ENCODE measurements at regions not wholly inside any gene's neighbourhood (a gene's known extent, or its start where the extent isn't known, plus 50 kb on each side); places are given as distances from the start of the nearest gene placed in this dataset.
"Not testable (repeated sequence)": the region's sequence is repeated elsewhere in the genome, so short reads cannot be mapped to it uniquely, and the experiment has no call there.

DNA sequence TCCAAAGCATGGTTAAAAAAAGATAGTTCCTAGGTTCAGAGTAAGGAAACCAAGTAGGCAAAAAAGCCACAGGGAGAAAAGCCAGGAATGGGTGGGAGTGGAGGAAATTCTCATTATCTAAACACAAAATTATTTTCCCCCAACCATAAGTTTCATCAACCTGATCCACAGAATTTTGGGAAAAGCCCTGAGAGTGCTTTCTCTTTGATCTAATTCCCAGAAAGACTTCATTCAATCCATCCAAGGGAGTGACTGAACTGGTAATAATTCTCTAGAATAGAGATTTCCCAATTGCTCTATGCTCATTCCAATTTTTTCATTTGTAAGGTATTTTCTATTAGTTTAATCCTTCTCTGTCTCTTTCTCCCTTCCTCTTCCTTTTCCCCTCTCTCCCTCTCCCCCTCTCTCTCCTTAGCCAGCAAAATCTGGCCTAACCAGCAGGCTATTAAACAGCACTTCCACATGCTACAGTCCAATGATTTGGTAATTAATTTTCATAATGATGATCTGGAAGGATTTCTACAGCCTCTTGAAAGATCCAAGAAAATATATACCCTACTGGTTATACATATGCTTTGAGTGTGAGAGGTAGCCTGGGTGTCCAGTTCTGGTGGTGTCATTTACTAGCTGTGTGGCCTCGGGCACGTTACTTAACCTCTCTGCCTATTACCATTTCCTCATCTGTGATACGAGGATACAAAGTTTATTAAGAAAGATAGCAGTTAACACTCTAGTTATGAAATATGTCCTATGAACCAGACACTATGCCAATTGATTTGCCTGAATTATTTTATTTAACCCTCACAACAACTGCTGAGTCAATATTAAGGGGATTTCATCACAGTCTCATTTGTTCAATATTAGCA, 251.5 kb upstream of the RASGEF1B start:
- no peak for DNase-seq (ENCODE audit: low spot score)

DNA sequence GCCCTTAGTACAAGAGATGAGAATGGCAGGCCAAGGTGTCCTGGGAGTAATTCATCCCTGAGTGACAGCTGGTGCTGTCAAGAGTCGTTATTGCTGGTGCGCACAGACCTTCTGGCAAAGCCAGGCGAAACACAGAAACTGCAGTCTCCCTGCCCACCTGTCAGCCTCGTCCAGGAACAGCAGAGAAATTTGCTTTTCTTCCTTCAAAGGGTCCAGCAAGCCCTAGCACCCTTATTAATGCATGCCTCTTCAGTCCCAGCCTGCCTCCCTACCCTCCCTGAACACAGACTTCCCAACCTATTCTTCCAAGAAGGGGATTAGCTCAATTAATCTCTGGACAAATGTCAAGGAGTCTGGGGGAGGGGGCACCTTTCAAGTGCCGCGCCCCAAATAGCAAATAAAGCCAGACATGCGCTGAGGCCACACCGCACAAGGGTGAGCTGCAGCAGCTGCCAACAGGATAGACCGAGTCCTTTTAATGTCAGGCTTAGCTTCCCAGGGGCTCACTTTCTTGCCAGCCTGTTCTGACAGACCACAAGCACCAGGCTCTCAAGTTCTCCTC, 250.7 kb upstream of the RASGEF1B start:
- no peak for DNase-seq (ENCODE audit: low spot score)

DNA sequence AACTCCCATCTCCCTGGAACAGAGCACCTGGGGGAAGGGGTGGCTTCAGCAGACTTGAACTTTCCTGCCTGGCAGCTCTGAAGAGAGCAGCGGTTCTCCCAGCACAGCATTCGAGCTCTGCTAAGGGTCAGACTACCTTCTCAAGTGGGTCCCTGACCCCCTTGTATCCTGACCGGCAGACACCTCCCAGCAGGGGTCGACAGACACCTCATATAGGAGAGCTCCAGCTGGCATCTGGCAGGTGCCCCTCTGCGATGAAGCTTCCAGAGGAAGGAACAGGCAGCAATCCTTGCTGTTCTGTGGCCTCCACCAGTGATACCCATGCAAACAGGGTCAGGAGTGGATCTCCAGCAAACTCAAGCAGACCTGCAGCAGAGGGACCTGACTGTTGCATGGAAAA, 244.1 kb upstream of the RASGEF1B start:
- no peak for DNase-seq (ENCODE audit: low spot score)

DNA sequence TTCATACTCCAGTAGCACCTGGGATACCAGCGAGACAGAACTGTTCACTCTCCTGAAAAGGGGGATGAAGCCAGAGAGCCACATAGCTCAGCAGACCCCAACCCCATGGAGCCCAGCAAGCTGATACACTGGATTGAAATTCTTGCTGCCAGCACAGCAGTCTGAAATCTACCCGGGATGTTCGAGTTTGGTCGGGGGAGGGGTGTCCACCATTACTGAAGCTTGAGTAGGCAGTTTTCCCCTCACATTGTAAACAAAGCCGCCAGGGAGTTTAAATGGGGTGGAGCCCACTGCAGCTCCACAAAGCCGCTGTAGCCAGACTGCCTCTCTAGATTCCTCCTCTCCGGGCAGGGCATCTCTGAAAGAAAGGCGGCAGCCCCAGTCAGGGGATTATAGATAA, 243.7 kb upstream of the RASGEF1B start:
- DNase-seq (ENCODE audit: low spot score): not testable (repeated sequence)

DNA sequence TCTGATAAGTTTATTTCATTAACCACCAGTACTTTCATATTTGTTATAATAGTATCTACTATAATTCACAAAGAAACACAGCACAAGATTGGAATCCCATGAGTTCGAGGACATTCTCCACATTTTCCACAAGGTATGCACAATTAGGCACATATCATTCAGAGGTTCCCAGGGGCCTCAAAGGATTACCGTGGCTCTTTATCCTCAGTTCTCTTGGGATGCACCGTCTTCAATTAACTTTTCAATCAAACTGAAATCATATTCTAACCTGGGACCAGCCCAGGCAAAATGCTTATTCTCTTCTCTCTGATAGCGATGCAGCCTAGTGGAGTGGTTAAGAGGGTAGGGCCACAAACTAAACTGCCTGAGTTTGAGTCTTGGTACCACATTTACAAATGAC, 242.6 kb upstream of the RASGEF1B start:
- no peak for DNase-seq (ENCODE audit: low spot score)

DNA sequence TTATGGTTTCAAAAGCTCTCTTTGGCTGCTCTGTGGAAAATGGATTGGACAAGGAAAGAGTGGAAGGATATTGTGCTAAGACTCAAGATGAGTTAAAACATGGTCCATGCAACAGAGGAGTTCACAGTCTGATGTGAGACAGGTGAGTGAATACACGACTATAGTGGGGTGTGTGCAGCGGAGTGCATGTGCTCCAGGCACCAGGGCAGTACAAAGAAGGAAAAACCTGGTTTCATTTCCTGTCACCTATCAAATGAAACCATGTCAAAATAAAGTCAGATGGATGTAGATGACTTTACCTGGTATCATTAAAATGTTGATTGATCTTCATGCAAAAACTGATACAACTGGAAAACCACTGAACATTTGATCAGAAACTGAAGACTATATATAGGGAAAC, 241.0 kb upstream of the RASGEF1B start:
- DNase-seq (ENCODE audit: low spot score): no peak

DNA sequence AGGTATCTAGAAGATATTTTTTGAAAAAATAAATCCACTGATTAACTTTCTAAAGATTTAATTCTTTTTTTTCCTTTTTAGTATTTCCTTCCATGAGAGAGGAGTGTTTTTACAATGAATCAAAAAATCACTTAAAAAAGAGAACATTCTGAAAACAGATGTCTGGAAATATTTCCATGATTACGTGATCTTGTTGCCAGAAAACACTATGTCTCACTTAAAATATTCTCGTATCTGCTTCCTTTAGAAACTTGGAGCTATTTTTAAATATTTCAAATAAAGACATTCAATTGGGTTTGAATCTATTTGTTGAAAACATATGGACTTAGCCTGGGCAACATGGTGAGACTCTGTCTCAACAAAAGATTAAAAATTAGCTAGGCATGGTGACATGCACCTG, 232.8 kb upstream of the RASGEF1B start:
- DNase-seq (ENCODE audit: low spot score): no peak

DNA sequence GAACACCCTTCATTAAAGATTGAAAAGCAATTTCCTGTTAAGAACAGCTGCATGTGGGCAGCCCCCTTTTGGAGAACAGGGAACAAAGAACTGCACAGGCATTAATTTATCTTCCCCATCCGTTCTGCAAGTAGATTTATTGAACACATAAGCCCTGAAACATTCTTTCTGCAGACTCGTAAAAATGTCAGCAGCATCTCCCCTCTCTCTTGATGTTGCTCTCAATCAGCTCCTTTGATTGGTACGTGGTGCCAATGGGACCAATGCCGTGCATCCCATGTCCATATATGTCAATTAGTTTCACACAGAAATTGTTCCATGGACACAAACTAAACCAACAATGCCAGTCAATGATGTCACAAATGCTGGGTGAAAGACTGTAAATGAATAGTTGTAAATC, 228.5 kb upstream of the RASGEF1B start:
- no peak for DNase-seq (ENCODE audit: low spot score)

DNA sequence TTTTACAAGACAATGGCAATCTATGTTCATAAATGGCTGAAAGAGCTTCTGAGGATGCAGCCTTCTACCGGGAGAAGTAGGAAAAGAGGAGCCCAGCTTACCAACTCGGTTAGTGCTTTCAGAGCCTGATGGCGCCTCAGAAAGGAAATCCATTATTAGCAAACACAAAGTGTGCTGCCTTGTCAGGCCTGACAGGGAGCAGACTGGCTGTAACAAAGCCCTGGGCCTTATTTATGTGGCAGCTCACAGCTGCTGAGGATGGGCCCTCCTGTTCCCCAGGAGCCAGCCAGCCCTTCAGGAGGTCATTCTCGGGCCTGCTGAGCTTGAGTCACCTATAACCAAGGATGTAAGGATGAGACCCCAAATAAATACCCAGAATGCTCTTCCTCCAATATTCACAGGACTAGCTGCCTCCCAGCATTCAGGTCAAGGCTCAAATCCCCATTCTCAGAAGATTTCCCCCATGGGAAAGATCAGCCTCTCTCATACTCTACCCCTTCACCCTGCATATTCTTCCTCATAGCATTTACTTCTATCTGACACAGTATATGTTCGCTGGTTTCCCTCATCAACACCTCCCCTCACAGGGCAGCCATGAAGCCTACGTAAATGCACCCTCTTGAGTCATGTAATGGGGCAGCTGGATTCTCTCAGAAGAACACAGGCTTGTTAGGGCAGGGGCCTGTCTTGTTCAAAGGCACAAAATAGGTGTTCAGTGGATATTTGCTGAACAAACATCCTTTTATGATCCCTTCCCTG, 227.0 kb upstream of the RASGEF1B start:
- no peak for DNase-seq (ENCODE audit: low spot score)

DNA sequence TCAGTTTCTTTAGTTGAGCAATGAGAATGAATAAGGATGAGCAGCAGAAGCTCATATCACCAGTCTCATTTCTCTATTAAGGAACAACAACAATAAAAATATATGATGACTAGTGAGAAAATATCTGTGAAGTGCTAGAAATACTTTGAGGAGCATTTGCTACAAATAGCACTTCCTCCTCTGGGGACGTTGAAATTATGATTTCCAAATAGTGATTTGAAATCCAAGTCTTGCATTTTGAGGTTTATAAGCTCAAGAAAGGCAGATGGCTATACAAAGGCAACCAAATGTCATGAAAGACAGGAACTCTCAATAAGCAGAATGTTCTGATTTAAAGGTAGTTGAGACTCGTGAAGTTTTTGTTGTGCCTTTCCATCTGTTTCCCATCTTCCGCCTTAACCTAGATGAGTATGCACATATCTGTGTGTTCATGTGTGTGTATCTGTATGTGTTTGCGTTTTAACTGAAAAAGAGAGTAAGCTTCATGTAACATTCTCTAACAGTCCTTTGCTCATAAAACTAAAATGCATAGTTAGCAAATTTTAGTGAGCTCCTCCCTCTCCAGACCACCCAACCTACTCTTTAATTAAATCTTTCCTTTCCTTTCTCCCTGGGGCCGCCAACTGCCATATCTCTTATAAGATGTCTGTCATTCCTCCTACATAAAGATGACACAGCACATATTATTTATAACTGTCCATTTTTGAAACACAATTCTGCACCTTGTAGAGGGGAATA, 222.6 kb upstream of the RASGEF1B start:
- DNase-seq (ENCODE audit: low spot score): no peak

DNA sequence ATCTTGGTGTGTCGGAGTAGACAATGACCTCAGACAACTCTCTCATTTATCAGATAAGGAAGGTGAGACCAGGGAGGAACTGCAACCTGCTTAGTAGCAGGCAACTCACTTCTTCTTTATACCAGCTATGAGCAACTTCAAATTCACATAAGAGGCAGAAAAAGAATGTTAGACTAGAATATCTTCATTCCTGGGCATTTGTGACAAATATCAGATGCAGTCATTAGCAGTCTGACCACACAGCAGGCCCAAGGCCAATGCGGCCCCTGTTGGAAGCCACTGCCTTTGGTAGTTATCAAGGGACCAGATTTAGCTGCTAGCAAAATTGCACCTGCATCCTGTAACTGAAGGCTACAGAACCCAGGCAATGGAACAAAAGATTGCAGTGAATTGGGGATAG, 219.2 kb upstream of the RASGEF1B start:
- no peak for DNase-seq (ENCODE audit: low spot score)

DNA sequence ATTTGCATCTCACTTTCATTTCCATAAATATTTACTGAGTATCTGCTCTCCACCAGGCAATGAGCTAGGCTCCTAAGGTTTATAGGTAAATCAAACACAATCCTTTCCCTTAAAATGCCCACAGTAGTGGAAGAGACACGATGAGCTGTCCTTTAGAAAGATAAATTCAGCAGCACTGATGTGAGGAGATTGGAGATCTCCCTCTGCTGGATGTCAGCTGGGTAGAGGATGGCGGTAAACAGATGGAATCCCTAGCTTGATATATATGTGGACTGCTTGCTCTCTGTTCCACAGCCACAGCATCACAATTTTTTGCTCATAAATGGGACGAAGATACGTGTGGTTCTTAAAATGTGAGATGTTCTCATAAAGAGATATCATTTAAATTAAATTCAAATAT, 216.4 kb upstream of the RASGEF1B start:
- DNase-seq (ENCODE audit: low spot score): no peak

DNA sequence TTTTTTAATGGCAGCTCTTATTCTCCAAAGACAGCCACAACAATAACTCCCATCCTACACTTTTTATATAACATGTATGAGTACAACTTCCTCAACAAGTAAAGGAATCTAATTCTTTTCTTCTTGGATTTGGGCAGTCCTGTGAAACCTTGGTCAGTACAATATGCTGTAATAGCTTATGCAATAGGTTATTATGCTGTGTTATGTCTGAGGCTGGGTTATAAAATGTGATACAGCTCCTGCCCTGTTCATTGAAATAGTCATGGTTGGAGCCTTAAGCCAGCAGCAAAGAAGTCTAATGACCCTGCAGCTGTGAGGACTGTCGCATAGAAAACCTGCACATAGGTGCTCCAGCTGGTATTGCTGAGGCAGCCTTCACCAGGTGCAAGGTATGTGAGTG, 215.8 kb upstream of the RASGEF1B start:
- DNase-seq (ENCODE audit: low spot score): no peak

DNA sequence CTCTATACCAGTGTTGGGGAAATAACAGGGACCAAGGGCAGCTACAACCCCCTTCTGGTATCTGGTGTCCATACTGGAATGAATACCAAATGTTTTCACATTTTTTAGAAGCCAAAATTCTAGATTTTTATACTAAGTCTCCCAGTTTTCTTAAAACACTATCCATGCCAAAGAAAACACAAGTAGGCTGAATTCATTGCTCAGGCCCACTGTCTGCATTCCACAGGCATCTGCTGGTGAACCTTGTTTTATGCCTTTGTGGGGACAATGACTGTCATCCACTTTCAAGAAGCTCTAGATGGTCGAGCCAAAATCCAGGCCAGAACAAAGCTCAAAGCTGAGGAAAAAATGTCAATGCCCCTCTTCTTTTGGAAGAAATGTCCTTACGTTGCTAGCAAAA, 213.4 kb upstream of the RASGEF1B start:
- DNase-seq (ENCODE audit: low spot score): no peak

DNA sequence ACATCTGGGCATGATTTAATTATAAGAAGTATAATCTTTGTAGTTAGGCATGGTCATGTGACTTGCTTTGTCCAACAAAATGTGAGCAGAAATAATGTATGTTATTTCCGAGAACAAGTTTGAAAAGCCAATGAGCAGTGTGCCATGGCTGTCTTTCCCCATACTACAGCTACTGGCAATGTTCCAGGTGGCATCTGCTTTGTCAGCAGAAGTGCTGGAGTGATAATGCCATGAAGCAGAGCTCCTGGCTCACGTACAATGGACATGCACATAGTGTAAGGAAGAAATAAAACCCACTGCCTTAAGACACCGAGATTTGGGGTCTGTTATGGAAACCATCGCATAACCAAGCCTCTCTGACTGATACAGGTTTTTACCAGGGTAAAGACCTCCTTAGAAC, 212.6 kb upstream of the RASGEF1B start:
- DNase-seq (ENCODE audit: low spot score): no peak

DNA sequence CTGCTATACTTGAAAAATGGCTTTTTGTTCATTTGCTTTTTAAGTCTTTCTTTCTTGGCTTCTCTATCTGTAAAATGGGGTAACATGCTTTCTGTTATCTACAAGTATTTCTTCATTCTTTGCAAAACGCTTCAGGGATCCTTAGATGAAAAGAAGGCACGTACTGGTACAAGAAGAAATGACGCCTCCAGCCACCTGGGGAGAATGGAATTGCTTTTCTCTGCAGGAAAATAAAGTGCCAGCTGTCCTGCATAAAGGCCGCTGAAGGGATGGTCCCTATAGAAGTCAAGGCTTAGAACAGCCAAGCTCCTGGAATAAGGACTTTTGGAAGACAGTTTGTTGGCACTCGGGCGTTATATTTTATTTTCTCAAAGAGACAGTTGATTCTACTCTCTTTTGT, 210.8 kb upstream of the RASGEF1B start:
- DNase-seq (ENCODE audit: low spot score): no peak

DNA sequence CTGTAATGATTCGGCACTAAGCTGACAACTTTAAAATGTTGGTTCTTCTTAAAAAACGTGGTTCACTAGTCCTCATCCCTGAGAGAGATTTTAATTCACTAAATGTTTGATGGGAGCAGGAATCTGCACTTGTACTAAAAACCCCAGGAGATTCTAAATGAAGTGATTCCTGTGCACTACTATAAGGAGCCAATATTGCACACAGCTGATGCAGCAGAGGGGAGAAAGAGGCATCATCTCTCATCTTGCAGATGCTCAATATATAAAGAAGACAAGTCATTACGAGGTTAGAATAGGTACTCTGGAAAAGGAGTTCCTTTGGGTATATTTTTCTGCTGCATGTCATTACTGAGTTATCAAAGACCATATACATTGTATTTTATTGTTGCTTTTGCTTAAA, 207.6 kb upstream of the RASGEF1B start:
- DNase-seq (ENCODE audit: low spot score): no peak

DNA sequence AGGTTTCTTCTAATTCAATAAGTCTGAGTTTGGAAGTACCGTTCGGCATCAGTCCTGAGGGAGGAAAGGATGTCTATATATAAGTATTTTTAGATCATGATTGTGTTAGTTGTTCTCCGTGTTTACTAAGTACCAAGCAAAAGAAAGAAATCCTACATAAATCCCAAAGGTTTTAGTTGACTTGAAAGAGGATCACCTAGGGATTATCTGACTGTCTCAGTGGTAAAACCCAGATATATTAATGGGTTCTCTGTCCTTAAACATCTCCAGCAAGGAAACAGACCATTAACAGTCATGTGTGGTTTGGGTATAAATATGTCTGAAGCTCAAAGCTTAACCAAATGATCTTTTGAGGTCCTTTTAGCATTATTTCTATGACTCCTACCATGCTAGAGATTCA, 207.1 kb upstream of the RASGEF1B start:
- DNase-seq (ENCODE audit: low spot score): no peak

DNA sequence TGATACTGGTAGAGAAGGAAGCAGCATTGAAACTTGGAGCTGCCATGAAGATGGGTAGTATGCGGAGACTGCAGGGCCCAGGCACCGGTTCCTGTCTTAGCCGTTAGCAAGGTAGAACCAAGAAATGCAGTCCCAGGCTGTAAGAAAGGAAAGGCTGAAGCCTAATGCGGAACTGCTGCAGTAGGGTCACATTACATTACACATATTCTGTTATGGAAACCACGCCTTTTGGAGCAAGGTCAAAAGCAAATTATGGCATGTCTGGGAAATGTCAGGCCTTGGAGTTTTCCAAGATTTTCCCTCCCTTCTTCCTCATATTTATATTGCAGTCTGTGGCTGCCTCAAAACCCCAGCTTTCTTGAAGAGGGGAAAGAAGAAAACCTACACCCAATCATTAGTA, 204.8 kb upstream of the RASGEF1B start:
- no peak for DNase-seq (ENCODE audit: low spot score)

DNA sequence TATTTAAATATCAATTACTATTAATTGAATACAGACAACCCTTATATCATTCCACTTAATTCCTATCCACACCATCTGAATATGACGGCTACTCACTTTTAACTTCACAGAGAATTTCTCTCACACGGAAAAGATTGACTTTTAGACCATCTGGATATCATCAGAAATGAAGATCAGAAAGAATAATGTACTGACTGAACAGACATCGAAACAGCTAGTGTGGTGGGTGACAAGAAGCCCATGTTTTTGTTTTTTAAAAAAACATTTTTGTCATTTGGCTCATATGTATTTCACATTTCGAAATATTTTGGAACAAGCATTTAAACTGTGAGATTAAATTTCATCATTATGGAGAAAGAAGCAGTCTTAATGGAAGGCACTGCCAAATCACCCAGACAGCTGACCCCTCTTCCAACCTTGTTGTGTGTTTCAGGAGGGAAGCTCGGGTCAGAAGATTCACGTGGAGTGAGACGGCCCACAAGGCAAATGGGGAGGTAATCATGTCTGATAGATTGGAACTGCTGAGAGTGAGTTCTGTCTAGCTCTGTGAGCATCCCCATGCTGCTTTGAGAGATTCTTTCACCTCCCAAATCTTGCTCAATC, 204.2 kb upstream of the RASGEF1B start:
- DNase-seq (ENCODE audit: low spot score): no peak

DNA sequence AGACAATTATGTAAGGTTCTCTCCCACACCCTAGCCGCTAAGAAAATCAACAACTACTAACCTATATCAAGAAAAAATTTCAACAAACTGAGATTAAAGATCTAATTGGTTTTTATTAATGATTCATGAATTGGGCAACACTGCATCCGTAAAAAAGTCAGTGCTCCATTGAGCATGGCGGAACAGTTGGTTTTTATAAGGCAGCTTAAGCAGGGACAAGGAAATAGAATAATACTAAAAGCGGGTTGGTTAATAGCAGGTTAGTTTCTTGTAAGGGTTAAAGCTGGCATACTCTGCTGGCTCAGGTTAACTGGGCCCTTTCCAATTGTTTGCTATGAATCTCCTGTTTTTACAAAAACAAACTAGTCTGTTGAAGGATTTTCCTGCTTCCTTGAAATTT, 202.3 kb upstream of the RASGEF1B start:
- DNase-seq (ENCODE audit: low spot score): no peak

DNA sequence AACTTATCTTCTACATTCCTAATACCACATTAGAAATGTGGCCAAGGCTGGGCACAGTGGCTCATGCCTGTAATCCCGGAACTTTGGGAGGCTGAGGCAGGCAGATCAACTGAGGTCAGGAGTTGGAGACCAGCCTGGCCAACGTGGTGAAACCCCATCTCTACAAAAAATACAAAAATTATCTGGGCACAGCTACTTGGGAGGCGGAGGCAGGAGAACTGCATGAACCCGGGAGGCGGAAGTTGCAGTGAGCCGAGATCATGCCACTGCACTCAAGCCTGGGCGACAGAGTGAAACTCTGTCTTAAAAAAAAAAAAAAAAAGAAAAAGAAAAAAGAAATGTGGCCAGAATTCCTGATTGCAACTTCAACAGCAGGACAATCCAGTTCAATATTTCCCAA, 196.6 kb upstream of the RASGEF1B start:
- DNase-seq (ENCODE audit: low spot score): not testable (repeated sequence)

Measured in hepatic stellate cell (primary cell).